GM18907 (cell line): ENCODE measurements at regions not wholly inside any gene's neighbourhood (a gene's known extent, or its start where the extent isn't known, plus 50 kb on each side); places are given as distances from the start of the nearest gene placed in this dataset.

Source experiments
- ATAC-seq: cut with Tn5 transposase; IDR thresholded peaks from one replicate; pipeline ENCODE4 v1.9.1; 2021; ENCODE audit warnings: mild to moderate bottlenecking, moderate library complexity; ENCODE audit not compliant: unreplicated experiment

DNA sequence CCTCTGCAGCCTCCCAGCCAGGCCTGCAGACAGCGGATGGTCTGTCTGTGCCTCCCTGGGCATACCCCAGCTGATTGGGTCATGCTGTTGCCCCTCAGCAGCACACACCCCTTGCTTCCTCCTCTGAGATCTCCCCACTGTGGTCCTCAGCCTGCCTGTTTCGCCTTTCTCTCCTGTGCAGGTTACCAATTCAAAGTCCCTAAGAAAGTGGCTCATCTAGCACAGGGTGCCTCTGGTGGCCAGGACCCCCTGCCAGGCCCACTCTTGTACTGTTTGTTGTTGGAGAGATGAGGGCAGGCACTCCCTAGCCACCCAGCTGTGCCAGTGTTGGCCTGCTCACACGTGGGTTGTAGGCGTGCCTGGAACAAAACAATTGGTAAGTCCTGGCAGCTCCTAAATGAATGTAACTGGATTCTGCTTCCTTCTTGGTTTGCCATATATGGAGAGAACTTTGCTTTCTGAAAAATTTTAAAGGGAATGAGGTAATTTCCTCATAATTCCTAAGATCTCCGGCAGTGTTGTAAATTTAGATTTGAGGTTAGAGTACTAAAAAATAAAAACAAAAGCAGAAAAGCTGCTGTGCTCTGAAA, 213.2 kb upstream of the IL12A start:
- no peak for ATAC-seq

DNA sequence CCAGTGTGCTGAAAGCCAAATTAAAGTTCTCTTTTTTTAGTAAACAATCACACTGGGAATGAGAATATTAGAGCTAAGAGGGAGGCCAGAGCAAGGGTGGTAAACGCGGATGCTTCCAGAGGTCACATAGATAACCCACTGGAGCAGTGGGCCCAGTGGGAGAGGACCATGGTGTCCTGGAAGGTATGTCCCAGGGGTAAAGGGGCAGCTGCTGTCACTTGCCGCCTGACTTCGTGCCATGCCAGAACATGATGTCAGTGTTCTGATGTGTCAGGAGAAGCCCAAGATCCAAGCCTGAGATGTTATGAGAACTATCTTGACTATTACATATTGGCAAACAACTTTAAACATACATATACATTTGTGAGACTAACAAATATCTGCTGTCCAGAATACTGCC, 211.9 kb upstream of the IL12A start:
- ATAC-seq = no peak

DNA sequence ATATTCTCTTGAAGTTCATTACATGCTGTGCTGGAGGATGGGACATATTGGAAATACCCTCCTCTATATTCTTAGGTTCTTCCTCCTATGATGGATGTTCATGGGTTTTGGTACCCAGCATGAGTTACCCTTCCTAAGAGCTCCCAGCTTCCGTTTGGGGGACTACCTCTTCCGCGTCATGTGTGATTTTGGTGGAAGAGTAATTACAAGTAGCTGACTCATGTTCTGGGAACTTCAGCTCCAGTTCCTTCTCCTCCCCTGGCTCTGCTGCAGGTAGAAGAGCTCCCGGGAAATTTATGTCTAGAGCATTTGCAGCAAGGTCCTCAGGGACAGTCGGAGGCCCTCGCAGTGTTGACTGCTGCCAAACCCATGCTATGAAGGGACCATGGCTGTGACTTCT, 208.8 kb upstream of the IL12A start:
- no peak for ATAC-seq

DNA sequence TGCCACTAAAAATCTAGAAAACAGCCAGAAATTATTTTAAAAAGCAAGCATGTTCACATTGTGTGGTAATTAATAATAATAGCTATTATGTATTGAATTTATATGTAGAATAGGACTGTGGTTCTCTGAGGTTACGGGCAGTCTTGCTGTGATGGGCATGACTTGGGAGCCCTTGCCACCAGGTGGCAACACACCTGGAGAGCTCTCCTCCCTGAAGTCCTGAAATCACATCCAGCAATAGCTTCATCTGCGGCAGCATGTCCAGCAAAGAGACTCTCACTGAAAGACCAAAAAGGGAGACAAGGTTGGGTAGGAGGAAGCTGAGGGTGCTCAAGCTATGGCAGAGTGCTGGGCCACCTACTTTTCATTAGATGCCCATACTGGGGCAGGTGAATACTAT, 206.8 kb upstream of the IL12A start:
- ATAC-seq = no peak

DNA sequence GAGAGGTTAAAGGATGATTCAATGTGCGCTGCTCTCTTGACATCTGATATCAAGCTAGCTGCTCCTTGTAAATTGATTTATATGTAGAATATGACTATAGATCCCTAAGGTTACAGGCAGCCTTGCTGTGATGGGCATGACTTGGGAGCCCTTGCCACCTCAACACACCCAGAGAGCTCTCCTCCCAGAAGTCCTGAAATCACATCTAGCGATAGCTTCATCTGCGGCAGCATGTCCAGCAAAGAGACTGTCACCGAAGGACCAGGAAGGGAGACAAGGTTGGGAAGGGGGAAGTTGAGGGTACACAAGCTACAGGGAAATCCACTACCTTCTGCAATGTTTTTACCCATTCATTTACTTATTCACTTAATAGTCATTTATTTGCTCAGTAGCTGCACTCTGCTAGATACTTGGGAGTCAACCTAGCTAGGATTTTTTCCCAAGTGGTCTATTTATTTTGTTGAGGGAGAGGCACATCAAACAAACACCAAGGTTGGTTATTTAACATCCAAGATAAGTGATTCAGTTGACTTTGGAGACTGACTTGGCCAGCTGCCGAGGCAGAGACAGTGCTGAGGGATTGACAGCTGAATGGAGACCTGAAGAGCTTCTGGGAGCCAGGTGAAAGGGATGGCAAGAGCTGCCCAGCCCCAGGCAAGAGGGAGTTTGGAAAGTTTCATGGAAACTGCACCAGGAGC, 205.8 kb upstream of the IL12A start:
- ATAC-seq = no peak

DNA sequence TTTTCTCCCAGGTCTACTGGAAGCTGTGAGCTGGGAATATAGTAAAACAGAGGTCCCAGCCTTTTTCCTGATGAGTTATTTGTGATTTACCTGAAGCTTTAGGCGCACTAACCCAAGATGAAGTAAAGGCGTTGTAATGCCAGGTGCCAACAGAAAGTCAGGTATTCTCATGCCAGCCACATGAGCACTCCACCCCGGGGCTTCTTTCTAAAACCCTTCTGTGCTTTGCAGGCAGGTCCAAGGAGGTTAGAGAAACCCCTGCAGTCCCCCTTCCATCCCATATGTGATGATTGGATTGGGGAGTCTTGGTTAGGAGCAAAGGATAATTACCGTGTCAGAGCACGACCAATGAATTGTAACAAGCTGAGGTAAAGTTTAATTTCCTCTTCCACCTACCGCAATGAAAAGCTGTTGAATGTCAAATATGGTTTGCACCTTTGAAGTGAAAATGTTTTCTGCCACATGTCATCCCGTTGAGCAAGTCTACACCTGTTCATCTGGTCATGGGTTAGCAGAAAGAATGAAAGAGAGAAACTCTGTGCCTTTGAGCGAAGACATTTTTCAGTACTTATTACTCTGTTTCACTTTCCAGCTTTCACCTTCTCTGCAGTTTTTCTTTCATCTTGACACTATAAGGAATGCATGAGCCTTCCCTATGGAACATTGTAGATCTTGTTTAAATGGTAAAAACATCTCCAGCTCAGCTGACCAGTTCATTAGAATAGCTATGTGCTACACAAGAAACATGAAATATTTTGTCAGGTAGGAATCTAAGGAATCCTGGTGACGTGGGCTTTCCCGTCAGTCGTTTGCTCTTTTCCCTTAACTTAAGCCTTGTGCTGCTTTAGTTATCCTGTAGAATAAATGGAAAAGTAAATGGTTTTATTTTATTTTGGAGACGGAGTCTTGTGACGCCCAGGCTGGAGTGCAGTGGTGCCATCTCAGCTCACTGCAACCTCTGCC, 204.6 kb upstream of the IL12A start:
- no peak for ATAC-seq

DNA sequence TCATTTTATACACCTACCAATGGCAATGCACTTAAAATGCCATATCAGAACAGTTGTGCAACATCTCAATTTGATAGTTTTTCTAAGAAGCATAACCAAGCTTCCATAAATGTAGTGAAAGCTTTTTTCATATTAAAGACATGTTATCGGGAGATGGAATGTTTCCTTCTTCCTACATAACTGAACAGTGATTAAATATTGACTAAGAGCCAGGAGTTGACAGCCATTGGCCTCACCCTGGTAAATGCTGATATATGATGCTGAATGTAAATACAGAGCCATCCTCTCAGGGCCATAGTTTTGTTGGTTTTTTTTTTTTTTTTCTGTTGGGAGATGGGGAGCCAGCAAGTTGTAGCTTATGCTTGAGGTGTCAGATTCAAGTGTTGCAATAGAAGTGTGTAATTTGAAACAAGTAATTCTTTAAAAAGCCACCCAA, 203.3 kb upstream of the IL12A start:
- no peak for ATAC-seq

DNA sequence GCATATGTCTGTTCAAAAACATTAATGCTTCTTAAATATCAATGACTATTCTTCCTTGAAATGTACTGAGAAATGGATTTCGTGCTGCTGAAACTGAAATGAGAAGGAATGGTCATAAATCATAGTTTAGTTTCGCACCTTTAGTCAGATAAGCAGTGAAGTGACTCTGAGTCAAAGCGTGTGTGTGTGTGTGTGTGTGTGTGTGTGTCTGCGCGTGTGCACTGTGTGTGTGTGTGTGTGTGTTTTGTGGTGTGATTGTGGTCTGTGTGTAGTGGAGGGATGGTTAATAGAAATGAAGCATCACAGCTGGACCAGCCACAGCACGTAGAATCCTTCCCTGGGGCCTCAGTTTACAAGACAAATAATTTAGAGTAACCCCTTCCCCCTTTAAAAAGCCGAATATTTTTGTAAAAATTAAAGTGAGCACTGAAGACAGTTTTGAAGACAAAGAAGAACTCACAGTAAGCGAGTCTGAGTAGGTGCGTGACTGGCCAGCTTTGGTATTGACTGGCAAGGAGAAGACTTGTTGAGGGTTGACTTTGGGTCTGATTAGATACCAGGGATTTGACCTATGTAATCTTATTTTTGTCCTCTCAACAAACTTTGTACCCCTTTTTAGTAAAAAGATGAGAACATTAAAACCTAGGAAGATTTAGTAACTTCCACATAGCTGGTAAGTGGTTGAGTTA, 202.0 kb upstream of the IL12A start:
- ATAC-seq = no peak

DNA sequence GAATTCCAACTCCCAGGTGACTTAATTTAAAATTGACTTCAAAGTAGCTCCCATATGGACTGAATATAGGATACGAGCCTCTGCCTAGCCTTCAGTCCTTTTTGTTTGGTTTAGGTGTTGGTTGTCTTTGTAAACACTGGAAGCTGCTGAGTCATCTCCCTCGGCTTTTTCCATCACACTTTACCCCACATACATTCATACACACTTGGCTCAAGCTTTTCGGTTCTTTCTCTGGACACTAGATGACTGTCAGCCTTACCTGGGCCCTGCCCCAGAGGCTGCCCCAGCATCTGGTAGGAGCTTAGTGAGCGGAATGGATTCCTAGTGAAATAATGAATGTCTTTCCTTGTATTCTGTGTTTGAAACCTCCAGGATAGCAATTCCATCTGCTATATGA, 201.5 kb upstream of the IL12A start:
- ATAC-seq = no peak

DNA sequence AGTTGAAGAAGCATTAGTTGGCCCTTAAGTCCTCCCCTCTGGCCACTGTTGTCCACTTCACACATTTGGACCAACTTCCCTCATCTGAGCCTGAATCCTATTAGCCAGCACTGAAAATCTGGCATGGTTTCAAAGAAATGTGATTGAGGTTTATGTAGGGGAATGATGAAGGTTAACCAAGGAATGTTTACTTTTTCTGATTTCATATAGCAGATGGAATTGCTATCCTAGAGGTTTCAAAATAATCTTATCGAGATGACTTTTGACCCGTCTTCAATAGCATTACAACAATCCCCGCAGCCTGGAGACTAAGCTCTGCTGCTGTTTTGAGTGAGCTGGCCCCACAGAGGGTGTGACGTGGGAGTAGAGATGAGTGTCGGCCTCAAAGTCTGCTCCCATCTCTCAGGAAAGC, 200.8 kb upstream of the IL12A start:
- ATAC-seq = no peak

DNA sequence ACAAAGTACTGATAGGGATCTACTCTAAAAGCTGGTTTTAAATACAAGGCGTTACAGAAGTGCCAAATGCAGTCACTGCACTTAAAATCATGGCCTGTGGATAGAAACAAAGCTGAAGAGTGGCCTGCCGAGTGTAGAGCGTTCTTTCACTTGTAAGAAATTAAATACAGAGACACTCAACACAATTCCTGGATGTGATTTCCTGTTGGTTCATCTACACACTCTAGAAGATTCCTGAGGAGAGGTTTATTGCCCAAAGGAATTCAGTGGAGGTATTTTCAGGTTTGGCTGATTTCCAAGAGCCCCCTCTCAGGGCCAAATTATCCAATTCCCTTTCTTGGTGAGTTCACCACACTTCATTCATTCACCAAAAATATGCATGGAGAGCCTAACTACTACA, 200.3 kb upstream of the IL12A start:
- ATAC-seq = no peak

DNA sequence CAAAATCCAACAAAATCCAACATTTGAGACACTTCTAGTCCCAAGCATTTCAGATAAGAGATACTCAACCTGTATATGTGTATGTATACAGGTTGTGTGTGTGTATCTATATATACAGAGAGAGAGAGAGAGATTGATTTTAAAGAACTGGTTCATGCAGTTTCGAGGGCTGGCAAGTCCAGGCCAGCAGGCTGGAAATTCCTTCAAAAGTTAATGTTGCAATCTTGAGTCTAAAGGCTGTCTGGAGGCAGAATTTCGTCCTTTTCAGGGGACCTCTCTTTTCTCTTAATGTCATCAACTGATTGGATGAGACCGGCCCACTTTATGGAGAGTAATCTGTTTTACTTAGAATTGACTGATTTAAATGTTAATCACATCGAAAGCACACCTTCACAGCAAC, 199.6 kb upstream of the IL12A start:
- no peak for ATAC-seq

DNA sequence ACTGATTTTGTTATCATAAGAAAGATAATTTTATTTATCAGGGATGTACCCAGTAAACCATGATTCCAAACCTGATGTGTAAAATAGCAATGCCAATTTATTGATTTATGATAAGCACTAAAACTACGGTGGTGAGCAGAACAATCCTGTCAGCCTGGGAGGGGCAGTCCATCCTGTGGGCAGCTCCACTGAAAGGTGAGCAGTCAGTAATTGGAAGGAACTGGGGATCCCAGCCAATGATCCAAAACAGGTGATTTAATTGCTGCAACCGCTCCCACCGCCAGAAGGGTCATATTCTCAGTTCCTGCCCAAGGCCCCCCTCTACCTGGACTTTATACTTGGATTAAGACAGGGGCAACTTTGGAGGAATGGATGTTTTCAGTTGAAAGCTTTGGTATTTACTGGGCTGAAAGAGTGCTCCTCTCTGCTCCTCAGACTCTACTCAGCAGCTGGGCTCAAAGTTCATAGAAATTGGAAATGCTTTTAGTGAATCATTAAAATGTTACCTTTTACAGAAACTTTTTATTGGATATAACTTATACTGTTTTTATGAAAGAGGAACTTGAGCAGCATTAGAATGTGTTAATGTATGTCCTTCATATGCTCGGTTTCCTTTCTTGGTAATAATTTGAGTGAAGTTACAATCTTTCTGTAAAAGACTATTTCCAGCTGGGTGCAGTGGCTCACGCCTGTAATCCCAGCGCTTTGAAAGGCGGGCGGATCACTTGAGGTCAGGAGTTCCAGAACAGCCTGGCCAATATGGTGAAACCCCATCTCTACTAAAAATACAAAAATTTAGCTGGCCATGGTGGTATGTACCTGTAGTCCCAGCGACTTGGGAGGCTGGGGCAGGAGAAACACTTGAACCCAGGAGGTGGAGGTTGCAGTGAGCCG, 198.6 kb upstream of the IL12A start:
- no peak for ATAC-seq

DNA sequence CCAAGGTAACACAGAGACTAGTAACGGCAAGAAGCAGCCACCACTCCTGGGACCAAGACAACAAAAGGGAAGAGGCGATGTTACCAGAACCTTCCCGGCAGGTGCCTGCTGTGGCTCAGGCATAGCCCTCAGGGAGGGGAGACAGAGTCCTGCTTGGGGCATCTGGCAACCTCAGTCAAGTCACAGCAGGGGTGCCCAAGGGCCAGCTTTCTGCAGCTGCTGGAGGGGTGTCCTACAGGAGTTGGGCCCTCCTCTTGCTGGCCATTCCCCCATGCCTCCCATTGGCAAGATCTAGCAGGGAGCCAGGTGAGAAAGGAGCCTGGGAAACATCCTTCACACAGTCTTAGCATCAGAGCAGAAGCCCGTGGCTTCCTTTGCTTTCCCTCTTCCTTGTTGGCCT, 197.3 kb upstream of the IL12A start:
- ATAC-seq = no peak

DNA sequence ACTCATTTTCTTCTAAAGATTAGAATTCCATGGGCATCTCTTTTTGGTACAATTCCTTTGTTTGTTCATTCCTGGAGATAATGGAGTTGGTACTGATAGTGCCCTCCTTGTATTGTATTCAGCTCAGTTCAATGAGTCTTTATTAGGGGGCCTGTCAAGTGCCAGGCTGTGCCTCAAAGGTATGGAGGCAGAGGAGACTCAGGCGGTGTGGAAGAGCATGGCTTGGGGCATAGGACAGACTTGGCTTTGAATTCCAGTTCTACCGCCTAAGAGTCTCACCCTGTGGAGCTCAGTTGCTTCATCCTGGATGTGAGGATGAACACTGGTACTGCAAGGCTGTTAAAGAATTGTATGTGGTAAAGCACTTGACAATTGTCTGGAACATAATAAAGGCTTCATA, 196.6 kb upstream of the IL12A start:
- ATAC-seq = no peak

DNA sequence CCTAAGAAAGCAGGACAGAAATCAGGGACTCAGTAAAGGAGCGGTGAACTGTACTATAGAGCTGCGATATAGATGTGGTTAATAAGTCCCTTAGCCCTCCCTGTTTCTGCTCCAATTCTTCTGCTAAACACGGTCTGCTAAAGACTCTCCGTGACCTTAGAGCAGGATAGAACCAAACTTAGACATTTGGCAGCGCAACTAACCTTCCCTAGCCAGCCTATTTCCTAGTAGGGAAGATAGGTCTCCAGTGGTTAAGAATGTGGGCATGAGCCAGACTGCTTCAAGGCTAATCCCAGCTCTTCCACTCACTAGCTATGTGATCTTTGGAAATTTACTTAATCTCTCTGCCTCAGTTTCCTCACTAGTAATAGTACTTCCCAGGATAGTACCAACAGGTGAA, 193.6 kb upstream of the IL12A start:
- no peak for ATAC-seq

DNA sequence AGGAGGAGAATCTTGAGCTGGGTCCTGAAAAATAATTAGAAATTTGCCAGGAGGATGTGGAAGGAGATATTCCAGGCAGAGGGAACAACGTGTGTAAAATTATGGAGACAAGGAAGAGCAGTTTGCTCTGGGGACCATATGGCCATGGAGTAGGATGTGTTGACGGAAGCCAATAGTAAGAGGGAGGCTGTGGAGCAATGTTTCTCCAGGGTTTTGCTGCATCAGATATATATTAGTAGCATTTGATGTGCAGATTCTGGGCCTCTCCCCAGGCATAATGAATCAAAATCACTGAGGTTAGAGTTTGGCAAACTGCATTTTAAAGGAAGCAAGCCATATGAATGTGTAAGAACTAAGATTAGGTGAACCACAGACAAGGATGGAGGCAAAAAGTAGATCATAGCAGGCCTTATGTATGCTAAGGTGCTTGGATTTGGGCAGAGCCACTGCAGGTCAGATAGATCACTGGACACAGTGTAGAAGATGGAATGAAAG, 192.9 kb upstream of the IL12A start:
- no peak for ATAC-seq

DNA sequence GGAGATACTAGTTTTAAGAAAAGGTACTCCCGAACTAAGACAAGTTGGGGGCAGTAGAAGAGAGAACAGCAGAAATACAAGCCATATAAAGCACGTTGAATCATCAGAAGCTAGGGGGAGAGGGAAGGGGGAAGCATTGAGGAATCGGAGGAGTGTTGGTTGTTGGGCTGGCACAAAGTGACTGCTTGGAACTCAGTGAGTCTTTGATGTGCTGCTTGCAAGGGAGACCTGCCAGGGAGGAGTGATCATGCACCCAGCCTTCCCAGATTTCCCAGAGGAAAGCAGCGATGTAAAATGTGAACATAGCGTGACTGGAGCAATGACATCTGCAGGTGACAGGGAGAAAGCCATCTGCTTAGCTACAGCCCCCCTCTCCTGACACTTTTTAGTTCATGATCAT, 192.4 kb upstream of the IL12A start:
- no peak for ATAC-seq

DNA sequence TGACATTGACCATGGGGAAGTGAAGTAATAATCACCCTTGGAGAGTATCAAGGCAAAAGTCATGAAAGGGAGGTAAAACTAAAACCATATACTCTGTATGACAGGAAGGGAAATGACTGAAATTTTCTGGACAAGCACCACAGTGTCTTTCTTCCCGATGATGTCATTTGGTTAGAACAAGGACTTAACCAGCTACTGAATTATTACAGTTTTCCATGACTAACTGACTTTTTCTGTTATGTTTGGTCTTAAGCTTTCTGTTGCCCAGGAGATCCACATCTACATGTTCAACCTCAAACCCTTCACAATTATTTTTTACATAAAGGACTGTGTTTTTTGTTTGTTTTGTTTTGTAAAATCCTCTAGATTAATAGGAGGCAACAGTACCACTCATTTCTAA, 191.9 kb upstream of the IL12A start:
- no peak for ATAC-seq

DNA sequence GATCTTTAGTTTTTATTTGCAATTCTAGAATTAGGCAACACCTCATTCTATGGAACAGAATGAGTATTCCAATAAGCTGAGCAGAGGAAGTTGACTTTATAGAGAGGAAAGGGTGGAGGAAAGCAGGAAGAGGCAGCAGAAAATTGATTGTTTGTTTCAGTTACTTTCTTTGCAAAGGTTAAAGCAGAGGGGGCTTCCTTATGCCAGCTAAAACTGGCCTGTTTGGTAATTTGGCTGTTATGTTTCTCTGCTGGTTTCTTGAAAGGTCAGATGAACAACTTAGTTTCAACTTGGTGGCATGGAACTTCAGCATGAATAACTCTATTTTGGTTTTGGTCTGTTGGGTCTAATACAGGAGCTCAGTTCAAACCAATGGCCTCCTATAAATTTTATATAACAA, 190.9 kb upstream of the IL12A start:
- no peak for ATAC-seq
